Limb (tissue), 2 donors: ENCODE measurements at regions not wholly inside any gene's neighbourhood (a gene's known extent, or its start where the extent isn't known, plus 50 kb on each side); places are given as distances from the start of the nearest gene placed in this dataset.
"Not testable (repeated sequence)": the region's sequence is repeated elsewhere in the genome, so short reads cannot be mapped to it uniquely, and the experiment has no call there.

ENCODE experiments used
- DNase-seq, 2 donors: peaks; one replicate each; pipeline ENCODE4 v3.0.0-alpha.2; 2016; ENCODE audit errors: extremely low spot score in 2 of 2

GRCh38 chr1:41308520-41308919 lies 52.7 kb upstream of the FOXO6 start:
- not testable (repeated sequence) for DNase-seq

- DNase-seq: no peak
Measured at GRCh38 chr1:41305576-41306363, 55.5 kb upstream of the FOXO6 start.

DNA sequence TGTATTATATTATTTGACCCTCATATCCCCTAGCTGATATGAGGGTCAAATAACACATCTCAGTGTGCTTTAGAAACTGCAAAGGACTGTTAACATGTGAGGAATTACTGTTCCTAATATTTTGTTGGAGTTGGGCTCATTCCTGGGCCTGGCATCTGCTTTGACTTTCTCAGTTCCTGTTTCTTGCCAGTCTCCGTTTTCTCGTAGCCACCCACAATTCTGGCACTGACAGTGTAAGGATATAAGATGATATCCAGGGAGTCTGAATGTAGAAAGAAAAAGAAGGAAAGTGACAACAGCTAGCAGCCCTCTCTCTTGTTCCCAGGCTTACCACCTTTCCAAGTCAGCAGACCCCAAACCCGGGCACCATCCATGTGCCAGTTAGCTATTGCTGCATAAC lies 54.4 kb upstream of the SCMH1 start:
- DNase-seq: no peak

- DNase-seq: no peak
Measured at GRCh38 chr1:41294216-41294615, 52.1 kb upstream of the SCMH1 start.

- peak in 1 of 2 donors; percentile 58 for DNase-seq
Measured at GRCh38 chr1:41293779-41294178, 51.7 kb upstream of the SCMH1 start.
